GM10248 (cell line): ENCODE measurements at regions not wholly inside any gene's neighbourhood (a gene's known extent, or its start where the extent isn't known, plus 50 kb on each side); places are given as distances from the start of the nearest gene placed in this dataset.
"Not testable (repeated sequence)": the region's sequence is repeated elsewhere in the genome, so short reads cannot be mapped to it uniquely, and the experiment has no call there.

Experiments used
- CTCF ChIA-PET: fragments of 300-600 bp; sonication (Branson Sonifier 250); formaldehyde crosslinking; extraction: SDS; loops from one replicate; lab custom pipeline; 2021; ENCODE audit warnings: antibody characterized with exemption; lab: Yijun Ruan, JAX
- POLR2A ChIA-PET: fragments of 350-650 bp; sonication (Branson Sonifier 250); formaldehyde crosslinking; extraction: SDS; loops from one replicate; lab custom pipeline; 2020; ENCODE audit warnings: antibody characterized with exemption; lab: Yijun Ruan, JAX
- DNase-seq: peaks from one replicate; pipeline ENCODE4 v3.0.0; 2012; ENCODE audit errors: extremely low spot score
- TF ChIP-seq, protein P1 (sequence below): IDR thresholded peaks from 2 replicates; pipeline ENCODE4 v1.5.1; 2012; ENCODE audit warnings: mild to moderate bottlenecking, low read depth; ENCODE audit errors: extremely low read depth, missing control alignments, control extremely low read depth

DNA sequence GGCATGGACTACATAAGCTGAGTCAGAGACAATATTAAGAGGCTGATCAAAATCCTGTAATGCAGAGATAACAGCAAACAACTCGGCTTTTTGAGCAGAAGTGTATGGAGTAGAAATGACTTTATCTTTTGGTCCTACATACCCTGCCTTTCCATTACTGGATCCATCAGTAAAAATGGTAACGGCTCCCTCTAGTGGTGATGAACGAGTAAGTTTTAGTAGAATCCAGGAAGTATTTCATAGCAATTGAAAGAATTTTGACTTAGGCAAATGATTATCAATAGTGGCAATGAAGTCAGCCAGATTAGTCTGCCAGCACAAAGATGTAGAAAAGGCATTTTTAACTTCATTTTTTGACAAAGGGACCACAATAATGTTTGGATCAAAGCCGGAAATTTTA is 190.8 kb upstream of the RAI14 start:
- DNase-seq, POLR2A ChIA-PET: not testable (repeated sequence)
- CTCF ChIA-PET: interaction anchor here (0.6 to 3.6 kb wide), 5 partner anchors 10 to 538 kb away, joined by 3 to 21 read pairs (median 4); no protein-coding TSS in a partner anchor
- TF ChIP-seq, protein P1, sequence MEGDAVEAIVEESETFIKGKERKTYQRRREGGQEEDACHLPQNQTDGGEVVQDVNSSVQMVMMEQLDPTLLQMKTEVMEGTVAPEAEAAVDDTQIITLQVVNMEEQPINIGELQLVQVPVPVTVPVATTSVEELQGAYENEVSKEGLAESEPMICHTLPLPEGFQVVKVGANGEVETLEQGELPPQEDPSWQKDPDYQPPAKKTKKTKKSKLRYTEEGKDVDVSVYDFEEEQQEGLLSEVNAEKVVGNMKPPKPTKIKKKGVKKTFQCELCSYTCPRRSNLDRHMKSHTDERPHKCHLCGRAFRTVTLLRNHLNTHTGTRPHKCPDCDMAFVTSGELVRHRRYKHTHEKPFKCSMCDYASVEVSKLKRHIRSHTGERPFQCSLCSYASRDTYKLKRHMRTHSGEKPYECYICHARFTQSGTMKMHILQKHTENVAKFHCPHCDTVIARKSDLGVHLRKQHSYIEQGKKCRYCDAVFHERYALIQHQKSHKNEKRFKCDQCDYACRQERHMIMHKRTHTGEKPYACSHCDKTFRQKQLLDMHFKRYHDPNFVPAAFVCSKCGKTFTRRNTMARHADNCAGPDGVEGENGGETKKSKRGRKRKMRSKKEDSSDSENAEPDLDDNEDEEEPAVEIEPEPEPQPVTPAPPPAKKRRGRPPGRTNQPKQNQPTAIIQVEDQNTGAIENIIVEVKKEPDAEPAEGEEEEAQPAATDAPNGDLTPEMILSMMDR: peak; percentile 33

DNA sequence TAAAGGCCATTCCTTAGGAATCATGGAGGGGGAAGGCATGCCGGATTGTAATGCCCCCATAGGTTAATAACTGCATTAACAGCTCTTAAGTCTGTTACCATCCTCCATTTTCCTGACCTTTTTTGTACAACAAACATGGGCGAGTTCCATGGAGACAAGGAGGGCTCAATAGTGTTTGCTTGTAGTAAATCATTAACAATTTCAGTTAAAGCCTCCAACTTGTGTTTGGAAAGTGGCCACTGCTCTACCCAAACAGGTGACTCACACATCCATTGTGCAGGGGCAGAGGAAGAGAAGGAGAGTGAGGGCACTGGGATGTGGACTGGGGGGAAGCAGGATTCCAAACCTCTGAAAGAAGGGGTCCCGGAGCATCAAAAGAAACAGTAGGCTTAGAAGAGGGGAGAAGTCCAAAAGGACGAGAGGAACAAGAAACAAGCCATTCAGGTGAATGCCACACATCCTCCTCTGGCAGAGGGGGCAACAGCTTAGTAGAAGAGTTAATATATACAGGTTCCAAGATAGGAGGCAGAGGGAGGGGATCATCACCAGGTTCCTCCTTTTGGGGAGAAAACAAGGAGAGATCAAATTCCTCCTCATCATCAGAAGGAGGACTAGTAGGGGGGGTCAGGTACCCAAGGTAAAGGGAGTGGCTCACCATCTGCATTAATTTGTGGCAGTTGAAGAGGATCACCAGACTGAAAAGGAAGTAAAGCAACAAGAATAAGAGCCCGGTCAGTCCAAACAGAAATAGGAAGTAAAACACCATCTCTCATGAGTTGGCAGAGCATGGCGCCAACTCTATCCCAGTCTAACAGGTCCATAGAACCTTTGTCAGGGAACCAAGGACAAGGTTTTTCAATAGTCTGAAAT is 189.4 kb upstream of the RAI14 start:
- POLR2A ChIA-PET, DNase-seq: not testable (repeated sequence)
- CTCF ChIA-PET: interaction anchor here (0.7 to 3.6 kb wide), 4 partner anchors 9 to 469 kb away, joined by 3 to 21 read pairs (median 4); no protein-coding TSS in a partner anchor

DNA sequence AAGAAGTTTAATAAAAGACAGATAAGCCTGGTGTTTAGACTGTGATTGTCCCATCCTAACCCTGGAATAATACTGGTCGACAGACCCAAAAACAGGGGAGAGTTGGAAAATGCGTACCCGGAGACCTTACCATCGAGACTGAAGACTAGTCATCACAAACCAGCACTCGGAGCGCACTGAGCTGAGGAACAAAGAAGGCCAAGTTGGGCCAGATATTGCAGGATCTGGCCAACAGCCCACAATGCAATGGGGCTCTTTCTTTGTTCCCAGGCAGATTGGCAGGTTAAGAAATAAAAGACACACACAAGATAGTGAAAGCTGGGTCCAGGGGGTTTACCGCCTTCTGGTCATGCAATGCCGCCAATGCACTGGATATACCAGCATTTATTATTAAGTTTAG is 188.7 kb upstream of the RAI14 start:
- TF ChIP-seq, protein P1: no peak
- ChIA-PET POLR2A (no interaction called here), CTCF (interaction anchor here (0.7 to 3.6 kb wide), 2 partner anchors 8 to 28 kb away, joined by 3 to 21 read pairs; no protein-coding TSS in a partner anchor)

DNA sequence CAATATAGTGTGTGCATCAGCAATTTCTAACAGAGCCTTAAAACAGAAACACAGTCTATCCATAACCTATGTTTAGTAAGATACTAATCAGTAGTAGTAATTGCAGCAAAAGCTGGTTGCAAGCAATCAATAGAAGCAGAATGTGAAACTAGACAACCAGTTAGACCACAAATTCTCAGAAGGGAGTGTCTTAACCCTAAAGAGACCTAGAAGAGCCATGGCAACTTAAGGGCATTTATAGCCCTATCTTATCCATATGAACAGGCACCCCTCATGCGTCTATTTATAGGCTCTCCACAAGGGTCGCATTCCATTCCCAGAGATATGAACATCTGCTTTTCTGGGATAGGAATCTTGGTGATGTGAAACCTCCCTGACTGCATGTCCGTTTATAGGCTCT is 188.1 kb upstream of the RAI14 start:
- CTCF ChIA-PET: interaction anchor here (0.7 kb wide), 1 partner anchor 28 kb away, joined by 3 read pairs; no protein-coding TSS in a partner anchor
- POLR2A ChIA-PET, DNase-seq: not testable (repeated sequence)

More for the DNA sequence above, 188.7 kb upstream of the RAI14 start:
- no peak for DNase-seq

DNA sequence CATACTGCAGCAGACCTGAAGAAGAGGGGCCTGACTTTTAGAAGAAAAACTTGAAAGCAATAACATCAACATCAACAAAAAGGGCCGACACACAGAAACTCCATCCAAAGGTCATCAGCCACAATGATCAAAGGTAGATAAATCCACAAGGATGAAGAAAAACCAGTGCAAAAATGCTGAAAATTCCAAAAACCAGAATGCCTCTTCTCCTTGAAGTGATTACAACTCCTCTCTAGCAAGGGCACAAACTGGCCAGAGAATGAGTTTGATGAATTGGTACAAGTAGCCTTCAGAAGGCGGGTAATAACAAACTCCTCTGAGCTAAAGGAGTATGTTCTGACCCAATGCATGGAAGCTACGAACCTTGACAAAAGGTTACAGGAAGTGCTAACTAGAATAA is 186.2 kb upstream of the RAI14 start:
- ChIA-PET CTCF (no interaction called here), POLR2A (no interaction called here)
- DNase-seq: no peak
- TF ChIP-seq, protein P1: no peak

DNA sequence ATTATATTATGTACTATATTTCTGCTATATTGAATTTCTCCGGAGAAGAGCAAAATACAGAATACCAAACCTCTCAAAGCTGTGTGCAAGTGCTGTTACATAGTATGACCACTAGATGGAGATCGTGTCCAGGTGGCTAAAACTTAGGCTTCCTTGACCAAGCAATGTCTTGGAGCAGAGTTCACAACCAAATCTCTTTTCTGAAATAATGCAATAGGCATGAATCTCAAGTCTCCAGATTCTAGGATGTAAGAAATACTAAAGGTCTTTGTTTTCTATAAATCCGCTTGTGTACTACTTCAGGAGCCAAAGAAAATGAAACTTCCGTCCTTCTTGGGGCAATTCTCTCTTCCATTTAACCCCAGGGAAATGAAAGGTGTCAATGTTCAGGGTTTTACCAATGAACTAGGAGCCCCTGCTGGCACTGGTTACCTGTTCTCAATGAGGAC is 181.5 kb upstream of the RAI14 start:
- ChIA-PET CTCF (interaction anchor here (0.6 to 6.9 kb wide), 18 partner anchors 9 to 528 kb away, joined by 3 to 86 read pairs (median 6); no protein-coding TSS in a partner anchor), POLR2A (no interaction called here)
- DNase-seq: peak; percentile 58
- TF ChIP-seq, protein P1: peak; percentile 91

DNA sequence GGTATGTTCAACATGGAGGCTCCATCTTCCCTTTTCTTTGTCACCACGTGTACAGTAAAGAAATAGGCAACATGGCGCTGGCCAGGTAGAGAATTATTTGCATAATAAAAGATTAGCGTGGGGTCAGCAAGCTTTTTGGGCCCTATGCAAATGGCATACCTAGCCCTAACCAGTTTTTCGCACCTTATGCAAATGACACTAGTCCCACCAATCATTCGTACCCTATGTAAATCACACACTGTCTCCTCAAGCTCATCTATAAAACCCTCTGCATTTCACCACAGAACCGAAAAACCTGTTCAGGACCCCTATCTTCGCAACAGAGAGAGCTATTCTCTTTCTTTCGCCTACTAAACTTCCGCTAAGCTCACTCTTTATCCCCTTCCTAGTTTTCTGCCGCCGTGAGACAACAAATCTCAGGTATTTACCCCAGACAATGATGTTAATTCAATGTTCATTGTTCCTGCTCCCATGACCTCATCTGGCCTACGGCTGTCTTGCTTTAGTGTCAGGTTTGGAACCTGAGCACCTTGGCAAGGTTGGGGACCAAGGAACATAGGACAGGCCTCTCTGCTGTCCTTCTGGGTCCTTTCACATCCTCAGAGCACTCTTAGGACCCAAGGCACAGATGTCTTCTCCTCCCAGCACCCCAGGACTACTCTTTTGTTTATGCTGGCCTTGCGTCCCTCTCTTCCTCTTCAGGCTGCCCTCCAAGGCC is 180.7 kb upstream of the RAI14 start:
- CTCF ChIA-PET: interaction anchor here (0.8 to 6.9 kb wide), 15 partner anchors 10 to 527 kb away, joined by 3 to 86 read pairs (median 8); no protein-coding TSS in a partner anchor
- no peak for DNase-seq
- TF ChIP-seq, protein P1: no peak
- POLR2A ChIA-PET: no interaction called here
